Endodermal cell (in vitro differentiated cells): ENCODE measurements at regions not wholly inside any gene's neighbourhood (a gene's known extent, or its start where the extent isn't known, plus 50 kb on each side); places are given as distances from the start of the nearest gene placed in this dataset.

ENCODE experiments used
- DNase-seq: peaks from one replicate; pipeline ENCODE4 v3.0.0-alpha.2; 2017
- H3K27ac ChIP-seq: 2 replicates; pipeline ENCODE4 v1.5.1; 2013; ENCODE audit warnings: mild to moderate bottlenecking, low read depth, low read length, moderate library complexity
- H3K27me3 ChIP-seq: 2 replicates; pipeline ENCODE4 v1.6.1; 2013; ENCODE audit warnings: mild to moderate bottlenecking, low read length, moderate library complexity; ENCODE audit not compliant: insufficient read depth, control insufficient read depth, poor library complexity, severe bottlenecking
- H3K36me3 ChIP-seq: 2 replicates; pipeline ENCODE4 v1.7.0; 2013; ENCODE audit warnings: mild to moderate bottlenecking, low read length, moderate library complexity; ENCODE audit not compliant: control insufficient read depth, insufficient read depth
- H3K4me1 ChIP-seq: one replicate; pipeline ENCODE4 v1.7.0; 2013; ENCODE audit warnings: low read length; ENCODE audit not compliant: control insufficient read depth, insufficient read depth
- H3K4me3 ChIP-seq: 2 replicates; pipeline ENCODE4 v1.5.1; 2013; ENCODE audit warnings: mild to moderate bottlenecking, low read length, moderate library complexity
- H3K9ac ChIP-seq: 2 replicates; pipeline ENCODE4 v1.6.1; 2013; ENCODE audit warnings: mild to moderate bottlenecking, low read length, moderate library complexity; ENCODE audit not compliant: poor library complexity, severe bottlenecking; ENCODE audit errors: extremely low read depth
- H3K9me3 ChIP-seq: 2 replicates; pipeline ENCODE4 v1.6.1; 2013; ENCODE audit warnings: mild to moderate bottlenecking, low read length, moderate library complexity; ENCODE audit not compliant: control insufficient read depth
- H3K27ac Mint-ChIP-seq: 2 replicates; pipeline ENCODE4 v1.8.0; 2020; ENCODE audit warnings: mixed read lengths
- H3K27me3 Mint-ChIP-seq: 2 replicates; pipeline ENCODE4 v1.8.0; 2021; ENCODE audit warnings: mild to moderate bottlenecking, mixed read lengths; ENCODE audit not compliant: insufficient read depth
- H3K36me3 Mint-ChIP-seq: 2 replicates; pipeline ENCODE4 v1.8.0; 2020; ENCODE audit warnings: low read depth, mixed read lengths
- H3K4me1 Mint-ChIP-seq: 2 replicates; pipeline ENCODE4 v1.8.0; 2020; ENCODE audit warnings: mixed read lengths
- H3K4me3 Mint-ChIP-seq: 2 replicates; pipeline ENCODE4 v1.8.0; 2020; ENCODE audit warnings: mild to moderate bottlenecking, moderate library complexity, mixed read lengths
- H3K9me3 Mint-ChIP-seq: 2 replicates; pipeline ENCODE4 v1.8.0; 2020; ENCODE audit warnings: mild to moderate bottlenecking, mixed read lengths
- WGBS, 2 experiments: methylation state at CpG; one replicate each; pipeline versions ENCODE4 v1.1.5 to v1.1.7; 2013; ENCODE audit warnings: missing lambda C conversion rate in 2 of 2, mixed read lengths in 1 of 2; ENCODE audit not compliant: insufficient coverage in 1 of 2, insufficient read length in 1 of 2; 5-methylcytosine and 5-hydroxymethylcytosine counted together
- TF ChIP-seq, protein P1 (sequence below): fragments of 200-600 bp; sonication (generic); conservative IDR thresholded peaks from 2 replicates; pipeline ENCODE4 v1.5.0; 2021; ENCODE audit warnings: antibody characterized with exemption, mild to moderate bottlenecking

DNA sequence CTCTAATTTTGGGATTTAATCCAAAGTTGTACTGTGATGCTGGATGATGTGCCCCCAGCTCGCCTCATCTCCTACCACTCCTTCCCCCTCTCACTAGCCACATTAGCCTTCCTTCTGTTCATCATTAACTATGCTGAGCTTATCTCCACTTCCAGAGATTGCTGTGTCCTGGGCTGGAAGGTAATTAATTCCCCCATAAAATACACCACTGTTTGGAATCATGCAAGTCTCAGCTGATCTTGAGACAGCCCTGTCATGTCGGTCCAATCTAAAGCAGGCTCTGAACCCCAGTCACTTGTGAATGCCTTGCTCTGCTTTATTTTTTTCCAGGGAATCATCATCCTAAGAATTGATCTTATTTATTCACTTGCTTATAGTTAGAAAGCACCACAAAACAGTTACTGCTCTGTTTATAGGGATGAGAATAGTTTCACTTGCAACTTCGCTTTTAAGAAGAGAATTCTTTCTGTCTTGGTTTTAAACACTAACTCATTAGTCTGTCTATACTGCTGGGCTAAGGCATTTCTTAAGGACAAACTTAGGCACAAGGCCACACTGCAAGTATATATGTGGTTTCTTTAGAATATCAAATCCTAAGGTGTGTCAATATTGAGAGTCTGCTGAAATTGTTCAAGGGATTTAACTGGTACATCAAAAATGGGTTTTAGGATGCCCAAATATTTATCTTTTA lies 341.1 kb upstream of the SEMA3A start:
- Histone ChIP-seq H3K9me3 (no peaks in the 10 kb centered on the region), H3K36me3 (no peaks in the 10 kb centered on the region), H3K9ac (no peak overlapping the region), H3K27me3 (no peaks in the 10 kb centered on the region), H3K27ac (no peak overlapping the region), H3K4me1 (peaks cover 10% of the 10 kb centered on the region), H3K4me3 (no peak overlapping the region)
- DNase-seq, result no peak
- H3K27me3 Mint-ChIP-seq, result no peaks in the 10 kb centered on the region
- peaks cover 32% of the 10 kb centered on the region for H3K4me1 Mint-ChIP-seq
- H3K9me3 Mint-ChIP-seq, result no peaks in the 10 kb centered on the region
- H3K27ac Mint-ChIP-seq, result no peak overlapping the region
- WGBS, 2 experiments, result 78 to 83% methylated on average over 3 of the region's 3 CpGs
- TF ChIP-seq, protein P1, sequence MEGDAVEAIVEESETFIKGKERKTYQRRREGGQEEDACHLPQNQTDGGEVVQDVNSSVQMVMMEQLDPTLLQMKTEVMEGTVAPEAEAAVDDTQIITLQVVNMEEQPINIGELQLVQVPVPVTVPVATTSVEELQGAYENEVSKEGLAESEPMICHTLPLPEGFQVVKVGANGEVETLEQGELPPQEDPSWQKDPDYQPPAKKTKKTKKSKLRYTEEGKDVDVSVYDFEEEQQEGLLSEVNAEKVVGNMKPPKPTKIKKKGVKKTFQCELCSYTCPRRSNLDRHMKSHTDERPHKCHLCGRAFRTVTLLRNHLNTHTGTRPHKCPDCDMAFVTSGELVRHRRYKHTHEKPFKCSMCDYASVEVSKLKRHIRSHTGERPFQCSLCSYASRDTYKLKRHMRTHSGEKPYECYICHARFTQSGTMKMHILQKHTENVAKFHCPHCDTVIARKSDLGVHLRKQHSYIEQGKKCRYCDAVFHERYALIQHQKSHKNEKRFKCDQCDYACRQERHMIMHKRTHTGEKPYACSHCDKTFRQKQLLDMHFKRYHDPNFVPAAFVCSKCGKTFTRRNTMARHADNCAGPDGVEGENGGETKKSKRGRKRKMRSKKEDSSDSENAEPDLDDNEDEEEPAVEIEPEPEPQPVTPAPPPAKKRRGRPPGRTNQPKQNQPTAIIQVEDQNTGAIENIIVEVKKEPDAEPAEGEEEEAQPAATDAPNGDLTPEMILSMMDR, result no peak
- H3K36me3 Mint-ChIP-seq, result no peaks in the 10 kb centered on the region
- no peak overlapping the region for H3K4me3 Mint-ChIP-seq

DNA sequence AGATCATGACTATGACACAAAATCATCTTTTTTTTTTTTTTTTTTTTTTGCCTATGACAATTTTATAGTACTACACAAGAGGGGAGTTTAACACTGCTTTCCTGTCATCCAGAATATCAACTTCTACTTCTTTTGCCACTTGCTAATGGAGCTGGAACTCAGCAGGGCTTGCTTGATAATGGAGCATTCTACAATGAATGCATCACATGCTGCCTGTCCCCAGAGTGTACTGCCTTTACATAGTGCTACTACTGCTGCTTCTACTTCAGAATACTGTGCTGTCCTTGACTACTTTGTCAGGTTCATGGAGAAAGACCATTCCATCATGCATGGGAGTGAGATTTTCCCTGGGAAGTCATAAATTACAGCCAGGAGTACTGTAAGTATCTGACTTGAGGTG lies 338.6 kb upstream of the SEMA3A start:
- Mint-ChIP-seq H3K27ac (peak overlapping the region; percentile 54), H3K9me3 (no peaks in the 10 kb centered on the region), H3K4me1 (peaks cover 47% of the 10 kb centered on the region), H3K27me3 (no peaks in the 10 kb centered on the region), H3K4me3 (no peak overlapping the region), H3K36me3 (no peaks in the 10 kb centered on the region)
- no peaks in the 10 kb centered on the region for H3K36me3 ChIP-seq
- no peak overlapping the region for H3K27ac ChIP-seq
- no peak overlapping the region for H3K4me3 ChIP-seq
- TF ChIP-seq, protein P1, result no peak
- DNase-seq, result peak; percentile 42
- no peak overlapping the region for H3K9ac ChIP-seq
- H3K9me3 ChIP-seq, result no peaks in the 10 kb centered on the region
- no peaks in the 10 kb centered on the region for H3K27me3 ChIP-seq
- peaks cover 19% of the 10 kb centered on the region for H3K4me1 ChIP-seq

DNA sequence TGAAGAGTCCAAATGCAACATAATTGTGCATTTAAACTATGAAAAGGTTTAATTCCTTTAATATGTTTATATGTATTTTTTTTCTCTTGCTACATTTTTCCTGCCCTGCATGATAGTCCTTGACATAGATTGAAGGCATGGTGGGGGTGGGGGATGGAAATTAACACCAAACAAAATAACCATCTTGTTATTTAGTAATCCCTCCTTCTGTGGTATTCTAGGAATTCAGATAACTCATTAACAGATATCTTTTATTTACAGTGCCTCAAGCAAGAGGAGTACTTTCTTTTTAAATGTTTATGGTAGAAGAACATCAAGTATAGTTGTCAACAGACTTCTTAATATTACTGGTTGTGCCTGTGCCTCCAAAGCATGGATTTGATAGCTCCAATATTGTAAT lies 337.6 kb upstream of the SEMA3A start:
- Histone ChIP-seq H3K27me3 (no peaks in the 10 kb centered on the region), H3K4me3 (peak overlapping the region; percentile 13), H3K4me1 (peaks cover 19% of the 10 kb centered on the region), H3K27ac (no peak overlapping the region), H3K9me3 (no peaks in the 10 kb centered on the region), H3K36me3 (no peaks in the 10 kb centered on the region), H3K9ac (no peak overlapping the region)
- Mint-ChIP-seq H3K9me3 (no peaks in the 10 kb centered on the region), H3K36me3 (no peaks in the 10 kb centered on the region), H3K4me3 (no peak overlapping the region), H3K27ac (peak overlapping the region; percentile 23), H3K4me1 (peaks cover 48% of the 10 kb centered on the region), H3K27me3 (no peaks in the 10 kb centered on the region)
- no peak for DNase-seq
- TF ChIP-seq, protein P1, result no peak
